GM23248 (cell line): ENCODE measurements at regions not wholly inside any gene's neighbourhood (a gene's known extent, or its start where the extent isn't known, plus 50 kb on each side); places are given as distances from the start of the nearest gene placed in this dataset.

Experiments
- DNase-seq: peaks from one replicate; pipeline ENCODE4 v3.0.0-alpha.2; 2015
- H2AFZ ChIP-seq: fragments of 200-600 bp; sonication (generic); 2 replicates; pipeline ENCODE4 v1.6.1; 2016; ENCODE audit warnings: antibody characterized with exemption
- H3F3A ChIP-seq: fragments of 200-600 bp; sonication (generic); 2 replicates; pipeline ENCODE4 v1.6.1; 2016; ENCODE audit warnings: mild to moderate bottlenecking, antibody characterized with exemption, mixed run types; ENCODE audit not compliant: insufficient read depth
- H3K27ac ChIP-seq: fragments of 200-600 bp; sonication (generic); 2 replicates; pipeline ENCODE4 v1.5.1; 2016; ENCODE audit warnings: mild to moderate bottlenecking
- H3K27me3 ChIP-seq: fragments of 200-600 bp; sonication (generic); replicated peaks from 2 replicates; pipeline ENCODE4 v1.6.1; 2016; ENCODE audit warnings: mild to moderate bottlenecking; ENCODE audit not compliant: insufficient read depth
- H3K36me3 ChIP-seq: fragments of 200-600 bp; sonication (generic); 2 replicates; pipeline ENCODE4 v1.6.1; 2016; ENCODE audit warnings: low read depth, mild to moderate bottlenecking
- H3K4me1 ChIP-seq: fragments of 200-600 bp; sonication (generic); 2 replicates; pipeline ENCODE4 v1.6.1; 2016; ENCODE audit warnings: mild to moderate bottlenecking; ENCODE audit not compliant: insufficient read depth
- H3K4me2 ChIP-seq: fragments of 200-600 bp; sonication (generic); one replicate; pipeline ENCODE4 v1.6.1; 2016; ENCODE audit warnings: mild to moderate bottlenecking; ENCODE audit not compliant: unreplicated experiment
- H3K4me3 ChIP-seq: fragments of 200-600 bp; sonication (generic); 2 replicates; pipeline ENCODE4 v1.5.1; 2016; ENCODE audit warnings: mild to moderate bottlenecking
- H3K79me2 ChIP-seq: fragments of 200-600 bp; sonication (generic); 2 replicates; pipeline ENCODE4 v1.6.1; 2016; ENCODE audit warnings: mild to moderate bottlenecking; ENCODE audit not compliant: insufficient read depth
- H3K9ac ChIP-seq: fragments of 200-600 bp; sonication (generic); 2 replicates; pipeline ENCODE4 v1.6.1; 2016; ENCODE audit warnings: mild to moderate bottlenecking
- H3K9me2 ChIP-seq: fragments of 200-600 bp; sonication (generic); 2 replicates; pipeline ENCODE4 v1.6.1; 2016; ENCODE audit warnings: mixed run types, mild to moderate bottlenecking, moderate library complexity; ENCODE audit not compliant: insufficient read depth
- H3K9me3 ChIP-seq: fragments of 200-600 bp; sonication (generic); one replicate; pipeline ENCODE4 v1.6.1; 2017; ENCODE audit warnings: low read depth
- H4K20me1 ChIP-seq: fragments of 200-600 bp; sonication (generic); 2 replicates; pipeline ENCODE4 v1.6.0; 2016; ENCODE audit not compliant: insufficient read depth
- EZH2 ChIP-seq: fragments of 200-600 bp; sonication (generic); IDR thresholded peaks from 2 replicates; pipeline ENCODE4 v1.6.1; 2018; ENCODE audit warnings: antibody characterized with exemption, mild to moderate bottlenecking; ENCODE audit not compliant: insufficient read depth, poor library complexity, severe bottlenecking
- EZH2phosphoT487 ChIP-seq: fragments of 200-600 bp; sonication (generic); IDR thresholded peaks from 2 replicates; pipeline ENCODE4 v1.6.1; 2018; ENCODE audit warnings: antibody characterized with exemption, moderate library complexity, mild to moderate bottlenecking, low read depth; ENCODE audit not compliant: insufficient read depth
- WGBS, 2 experiments: methylation state at CpG; one replicate each; pipeline ENCODE4 v1.1.6; 2015 to 2017; ENCODE audit warnings: low lambda C conversion rate in 2 of 2, low coverage in 1 of 2; ENCODE audit errors: missing lambda C conversion rate in 2 of 2; 5-methylcytosine and 5-hydroxymethylcytosine counted together
- in situ Hi-C: fragments of 300-500 bp; cut with MboI; formaldehyde crosslinking; loops from 2 replicates; pipeline ENCODE4 v1.15.0; 2020

DNA sequence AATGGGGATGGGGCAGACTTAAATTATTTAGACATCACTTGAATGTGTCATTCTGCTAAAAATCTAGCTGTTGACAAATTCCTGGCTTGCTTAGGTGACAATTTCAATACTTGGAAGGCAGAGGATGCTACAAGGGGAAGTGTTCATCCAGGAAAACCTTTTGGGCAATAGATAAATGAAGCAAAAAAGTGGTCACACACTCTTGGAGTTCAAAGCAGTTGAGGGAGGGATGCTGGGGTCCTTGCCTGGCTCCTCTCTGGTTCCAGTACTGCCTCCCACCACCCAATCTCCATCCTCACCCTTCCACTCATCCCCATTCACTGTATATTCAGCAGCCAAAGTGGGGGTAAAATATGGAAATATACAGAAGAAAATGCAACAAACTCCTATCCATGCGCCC is 52.6 kb upstream of the FRMD4B start:
- WGBS, 2 experiments, result 100% methylated on average over 1 of the region's 1 CpG
- no peak for DNase-seq
- H3K79me2 ChIP-seq, result no peaks in the 10 kb centered on the region
- H3K4me2 ChIP-seq, result no peak overlapping the region
- peaks cover 3% of the 10 kb centered on the region; the same call in 1 of the 2 replicates for H3K27me3 ChIP-seq
- no peaks in the 10 kb centered on the region for H4K20me1 ChIP-seq
- in situ Hi-C loops, result no loop called here
- no peak overlapping the region for H3K9ac ChIP-seq
- H3K9me3 ChIP-seq, result no peaks in the 10 kb centered on the region
- no peaks in the 10 kb centered on the region for H3K36me3 ChIP-seq
- H2AFZ ChIP-seq, result no peak overlapping the region
- H3K9me2 ChIP-seq, result no peaks in the 10 kb centered on the region
- no peak overlapping the region for H3K4me3 ChIP-seq
- no peak for TF ChIP-seq EZH2phosphoT487
- TF ChIP-seq EZH2, result no peak
- no peaks in the 10 kb centered on the region for H3K4me1 ChIP-seq
- H3F3A ChIP-seq, result no peaks in the 10 kb centered on the region
- no peak overlapping the region for H3K27ac ChIP-seq

DNA sequence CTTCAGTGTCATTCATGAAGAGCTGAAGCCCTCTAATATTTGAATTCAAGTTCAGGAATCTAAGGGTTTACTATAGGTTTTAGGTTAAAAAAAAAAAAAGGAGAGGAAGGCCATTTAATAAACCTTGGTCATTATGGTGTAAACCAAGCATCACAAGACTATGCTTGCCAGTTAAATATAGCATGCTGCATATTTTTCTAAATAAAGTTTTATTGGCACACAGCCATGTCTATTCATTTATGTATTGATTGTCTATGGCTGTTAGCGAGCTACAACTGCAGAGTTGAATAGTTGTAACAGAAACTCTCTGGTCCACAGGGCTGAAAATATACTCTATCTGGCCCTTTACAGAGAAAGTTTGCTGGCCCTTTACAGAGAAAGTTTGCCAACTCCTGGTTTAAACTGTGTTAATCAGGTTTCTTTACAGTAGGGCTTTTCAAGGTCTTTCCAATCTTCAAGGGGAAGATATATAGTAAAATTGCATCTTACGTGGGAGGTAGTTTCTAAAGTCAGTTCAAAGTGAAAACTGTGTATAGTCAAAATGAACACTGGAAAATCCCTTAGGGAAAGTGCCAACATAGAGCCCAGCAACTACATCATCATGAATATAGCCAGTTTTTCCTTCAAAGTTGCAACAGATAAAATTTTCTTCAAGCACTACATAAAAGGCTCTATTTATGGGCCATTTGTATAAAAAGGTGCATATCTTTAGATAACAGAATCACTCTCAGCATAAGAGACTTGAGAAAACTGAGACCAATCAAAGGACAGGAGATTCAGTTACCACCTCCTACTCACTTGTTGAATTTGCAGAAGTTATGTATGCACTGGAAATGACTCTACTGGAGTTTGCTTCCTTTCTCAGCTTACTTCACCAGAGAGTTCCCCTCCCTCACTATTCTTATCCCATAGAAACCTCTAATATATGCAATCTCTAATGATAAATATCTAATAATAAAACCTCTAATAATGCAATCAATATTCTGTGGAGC is 49.7 kb upstream of the FRMD4B start:
- no peak for DNase-seq
- no peaks in the 10 kb centered on the region for H3K4me1 ChIP-seq
- H3K4me3 ChIP-seq, result no peak overlapping the region
- H3K9me2 ChIP-seq, result no peaks in the 10 kb centered on the region
- H3K79me2 ChIP-seq, result no peaks in the 10 kb centered on the region
- no peaks in the 10 kb centered on the region for H3K36me3 ChIP-seq
- H4K20me1 ChIP-seq, result no peaks in the 10 kb centered on the region
- no peak overlapping the region for H2AFZ ChIP-seq
- H3K27ac ChIP-seq, result no peak overlapping the region
- peaks cover 20% of the 10 kb centered on the region; the same call in 1 of the 2 replicates for H3K27me3 ChIP-seq
- H3K9me3 ChIP-seq, result no peaks in the 10 kb centered on the region
- H3F3A ChIP-seq, result no peaks in the 10 kb centered on the region
- in situ Hi-C loops, result no loop called here
- no peak for TF ChIP-seq EZH2
- TF ChIP-seq EZH2phosphoT487, result no peak
- no peak overlapping the region for H3K4me2 ChIP-seq
- H3K9ac ChIP-seq, result no peak overlapping the region
- 74 to 75% methylated on average over 2 of the region's 2 CpGs for whole genome bisulfite sequencing, 2 experiments
